ENCODE measurements at regions not wholly inside any gene's neighbourhood (a gene's known extent, or its start where the extent isn't known, plus 50 kb on each side); places are given as distances from the start of the nearest gene placed in this dataset.

DNA sequence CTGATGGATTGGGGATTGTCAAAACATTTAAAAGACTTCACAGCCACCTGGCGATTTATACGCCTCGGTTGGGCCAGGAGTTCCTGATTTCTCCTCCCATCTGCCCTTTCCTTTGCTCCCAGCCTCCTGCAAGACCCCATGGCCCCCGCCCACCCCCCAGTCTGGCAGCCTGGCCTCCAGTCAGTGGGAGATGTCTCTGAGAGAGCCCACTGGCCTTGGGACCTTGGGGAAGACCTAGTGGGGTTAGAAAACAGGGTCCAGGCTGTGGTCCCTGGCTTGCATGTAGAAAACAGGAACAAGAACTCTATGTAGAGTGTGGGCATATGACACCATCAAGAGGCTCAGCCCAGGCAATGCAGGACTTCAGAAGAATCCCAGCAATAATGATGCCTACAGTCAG, 209.4 kb upstream of the C16orf82 start:
- CTCF ChIA-PET (ENCODE audit: low intra/inter-chr PET ratio), result no interaction called here
- no TSS peak for BruUV-seq (replicated peaks)
- Histone ChIP-seq H3K4me3 (no peak overlapping the region), H3K4me1 (replicated peaks in 1 of 2; ENCODE audit: control insufficient read depth in 2 of 2, insufficient read depth in 2 of 2, low read length in 2 of 2) (no peaks in the 10 kb centered on the region; a peak in 1 of 5 replicates), H4K20me1 (replicated peaks; ENCODE audit: control insufficient read depth, insufficient read depth, low read length) (no peaks in the 10 kb centered on the region), H3K27me3 (ENCODE audit: control insufficient read depth in 2 of 2, insufficient read depth in 2 of 2, low read length in 2 of 2) (no peaks in the 10 kb centered on the region), H3K36me3 (ENCODE audit: control insufficient read depth, insufficient read depth, low read length) (no peaks in the 10 kb centered on the region), H3K9ac (ENCODE audit: insufficient read depth in 1 of 2, low read depth in 2 of 2, low read length in 2 of 2) (no peak overlapping the region), H3K27ac (ENCODE audit: extremely low read depth, low read depth, low read length) (no peak overlapping the region), H2AFZ (ENCODE audit: low read depth, low read length) (no peak overlapping the region), H3K9me3 (replicated peaks; ENCODE audit: control insufficient read depth, insufficient read depth, low read depth, low read length) (no peaks in the 10 kb centered on the region), H3K4me2 (ENCODE audit: insufficient read depth, low read length) (no peak overlapping the region), H3K9me1 (ENCODE audit: control insufficient read depth, insufficient read depth, low read length) (no peaks in the 10 kb centered on the region), H3K79me2 (ENCODE audit: control insufficient read depth, insufficient read depth, low read length) (no peaks in the 10 kb centered on the region)
- DNase-seq (ENCODE audit: extremely low read depth in 1 of 4, low spot score in 3 of 4) (no peak), ATAC-seq (no peak), FAIRE-seq (no peak)
- in situ Hi-C loops (cut with MboI) (no loop called here), intact Hi-C loops (cut with micrococcal nuclease) (no loop called here)
- whole genome bisulfite sequencing (ENCODE audit: insufficient coverage, low coverage, missing lambda C conversion rate), result 0% methylated on average over 4 of the region's 4 CpGs
- POLR2A ChIA-PET, result no interaction called here
- TF ChIP-seq, protein P1, sequence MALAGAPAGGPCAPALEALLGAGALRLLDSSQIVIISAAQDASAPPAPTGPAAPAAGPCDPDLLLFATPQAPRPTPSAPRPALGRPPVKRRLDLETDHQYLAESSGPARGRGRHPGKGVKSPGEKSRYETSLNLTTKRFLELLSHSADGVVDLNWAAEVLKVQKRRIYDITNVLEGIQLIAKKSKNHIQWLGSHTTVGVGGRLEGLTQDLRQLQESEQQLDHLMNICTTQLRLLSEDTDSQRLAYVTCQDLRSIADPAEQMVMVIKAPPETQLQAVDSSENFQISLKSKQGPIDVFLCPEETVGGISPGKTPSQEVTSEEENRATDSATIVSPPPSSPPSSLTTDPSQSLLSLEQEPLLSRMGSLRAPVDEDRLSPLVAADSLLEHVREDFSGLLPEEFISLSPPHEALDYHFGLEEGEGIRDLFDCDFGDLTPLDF (CRISPR knock-in tag; IDR thresholded peaks at IDR 0.05), result no peak
- TF ChIP-seq, protein P2, sequence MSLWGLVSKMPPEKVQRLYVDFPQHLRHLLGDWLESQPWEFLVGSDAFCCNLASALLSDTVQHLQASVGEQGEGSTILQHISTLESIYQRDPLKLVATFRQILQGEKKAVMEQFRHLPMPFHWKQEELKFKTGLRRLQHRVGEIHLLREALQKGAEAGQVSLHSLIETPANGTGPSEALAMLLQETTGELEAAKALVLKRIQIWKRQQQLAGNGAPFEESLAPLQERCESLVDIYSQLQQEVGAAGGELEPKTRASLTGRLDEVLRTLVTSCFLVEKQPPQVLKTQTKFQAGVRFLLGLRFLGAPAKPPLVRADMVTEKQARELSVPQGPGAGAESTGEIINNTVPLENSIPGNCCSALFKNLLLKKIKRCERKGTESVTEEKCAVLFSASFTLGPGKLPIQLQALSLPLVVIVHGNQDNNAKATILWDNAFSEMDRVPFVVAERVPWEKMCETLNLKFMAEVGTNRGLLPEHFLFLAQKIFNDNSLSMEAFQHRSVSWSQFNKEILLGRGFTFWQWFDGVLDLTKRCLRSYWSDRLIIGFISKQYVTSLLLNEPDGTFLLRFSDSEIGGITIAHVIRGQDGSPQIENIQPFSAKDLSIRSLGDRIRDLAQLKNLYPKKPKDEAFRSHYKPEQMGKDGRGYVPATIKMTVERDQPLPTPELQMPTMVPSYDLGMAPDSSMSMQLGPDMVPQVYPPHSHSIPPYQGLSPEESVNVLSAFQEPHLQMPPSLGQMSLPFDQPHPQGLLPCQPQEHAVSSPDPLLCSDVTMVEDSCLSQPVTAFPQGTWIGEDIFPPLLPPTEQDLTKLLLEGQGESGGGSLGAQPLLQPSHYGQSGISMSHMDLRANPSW (CRISPR knock-in tag; IDR thresholded peaks at IDR 0.05), result no peak
- TF ChIP-seq TARDBP (IDR thresholded peaks at IDR 0.05), result no peak
- no peak for TF ChIP-seq NFATC3 (IDR thresholded peaks at IDR 0.05)
- no peak for TF ChIP-seq ZNF316 (IDR thresholded peaks at IDR 0.05)
- TF ChIP-seq SNIP1 (IDR thresholded peaks at IDR 0.05; ENCODE audit: low read depth), result no peak
- TF ChIP-seq CSDE1 (IDR thresholded peaks at IDR 0.05), result no peak
- no peak for TF ChIP-seq BRCA1 (IDR thresholded peaks at IDR 0.05)
- no peak for TF ChIP-seq BRCA1 (CRISPR knock-in tag; IDR thresholded peaks at IDR 0.05)
- no peak for TF ChIP-seq ZFP36 (IDR thresholded peaks at IDR 0.05; ENCODE audit: low read depth, low read length, partially characterized antibody)
- no peak for TF ChIP-seq SUPT5H (IDR thresholded peaks at IDR 0.05)
- TF ChIP-seq PYGO2 (tag; IDR thresholded peaks at IDR 0.05), result no peak
- no peak for TF ChIP-seq ZNF23 (CRISPR knock-in tag; IDR thresholded peaks at IDR 0.05)
- no peak for TF ChIP-seq ZEB2 (IDR thresholded peaks at IDR 0.05)
